NCI-H2029 (cell line): ENCODE measurements at regions not wholly inside any gene's neighbourhood (a gene's known extent, or its start where the extent isn't known, plus 50 kb on each side); places are given as distances from the start of the nearest gene placed in this dataset.

Experiments
- DNase-seq: peaks from one replicate; lab custom pipeline; 2025; lab: John Stamatoyannopoulos, UW

GRCh38 chr7:25279705-25280104 is 51.4 kb upstream of the NPVF start:
- DNase-seq: no peak

- DNase-seq: no peak
Observed at GRCh38 chr7:25280181-25280580, 51.9 kb upstream of the NPVF start.

GRCh38 chr7:25282194-25282593 is 53.9 kb upstream of the NPVF start:
- DNase-seq: no peak

- no peak for DNase-seq
Observed at GRCh38 chr7:25286756-25287155, 58.5 kb upstream of the NPVF start.

- no peak for DNase-seq
Observed at GRCh38 chr7:25287291-25287690, 59.0 kb upstream of the NPVF start.

GRCh38 chr7:25288556-25289307 is 60.4 kb upstream of the NPVF start:
- DNase-seq: no peak

- DNase-seq: no peak
Observed at GRCh38 chr7:25289518-25289917, 61.2 kb upstream of the NPVF start.

GRCh38 chr7:25294624-25295023 is 66.3 kb upstream of the NPVF start:
- no peak for DNase-seq

GRCh38 chr7:25295387-25295786 is 67.1 kb upstream of the NPVF start:
- no peak for DNase-seq

GRCh38 chr7:25296086-25296485 is 67.8 kb upstream of the NPVF start:
- DNase-seq: no peak

GRCh38 chr7:25297278-25297677 is 69.0 kb upstream of the NPVF start:
- no peak for DNase-seq

- DNase-seq: no peak
Observed at GRCh38 chr7:25303281-25304181, 75.2 kb upstream of the NPVF start.

- DNase-seq: no peak
Observed at GRCh38 chr7:25304691-25305090, 76.4 kb upstream of the NPVF start.

- DNase-seq: no peak
Observed at GRCh38 chr7:25305831-25306230, 77.5 kb upstream of the NPVF start.

- no peak for DNase-seq
Observed at GRCh38 chr7:25307624-25308023, 79.3 kb upstream of the NPVF start.

GRCh38 chr7:25308246-25308645 is 80.0 kb upstream of the NPVF start:
- no peak for DNase-seq

- DNase-seq: no peak
Observed at GRCh38 chr7:25308906-25309705, 80.8 kb upstream of the NPVF start.

GRCh38 chr7:25310896-25311295 is 82.6 kb upstream of the NPVF start:
- DNase-seq: no peak

GRCh38 chr7:25311346-25311745 is 83.1 kb upstream of the NPVF start:
- DNase-seq: no peak

GRCh38 chr7:25312968-25313367 is 84.7 kb upstream of the NPVF start:
- DNase-seq: no peak

GRCh38 chr7:25313526-25313925 is 85.2 kb upstream of the NPVF start:
- DNase-seq: no peak

GRCh38 chr7:25314094-25314730 is 85.9 kb upstream of the NPVF start:
- no peak for DNase-seq
